ENCODE measurements at regions not wholly inside any gene's neighbourhood (a gene's known extent, or its start where the extent isn't known, plus 50 kb on each side); places are given as distances from the start of the nearest gene placed in this dataset.

DNA sequence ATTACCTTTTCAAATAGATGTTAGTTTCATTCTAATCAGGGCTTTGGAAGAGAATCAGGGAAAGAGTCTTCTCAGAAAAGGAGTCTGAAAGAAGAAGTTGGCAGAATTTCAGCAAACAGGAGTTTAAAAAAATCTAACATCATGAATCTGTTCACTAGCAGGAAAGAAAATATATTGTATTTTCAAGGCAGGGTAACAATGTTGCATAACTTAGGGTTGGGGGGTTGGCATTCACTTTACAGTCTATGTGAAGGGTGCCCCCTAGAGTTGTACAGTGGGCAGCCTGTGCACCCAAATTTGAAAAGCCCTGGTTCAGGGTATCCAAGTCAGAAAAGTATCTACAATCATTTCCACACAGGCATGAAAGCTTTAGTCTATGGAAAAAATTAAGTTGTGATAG is 348.4 kb upstream of the SLC30A5 start:
- TF ChIP-seq, protein P1, sequence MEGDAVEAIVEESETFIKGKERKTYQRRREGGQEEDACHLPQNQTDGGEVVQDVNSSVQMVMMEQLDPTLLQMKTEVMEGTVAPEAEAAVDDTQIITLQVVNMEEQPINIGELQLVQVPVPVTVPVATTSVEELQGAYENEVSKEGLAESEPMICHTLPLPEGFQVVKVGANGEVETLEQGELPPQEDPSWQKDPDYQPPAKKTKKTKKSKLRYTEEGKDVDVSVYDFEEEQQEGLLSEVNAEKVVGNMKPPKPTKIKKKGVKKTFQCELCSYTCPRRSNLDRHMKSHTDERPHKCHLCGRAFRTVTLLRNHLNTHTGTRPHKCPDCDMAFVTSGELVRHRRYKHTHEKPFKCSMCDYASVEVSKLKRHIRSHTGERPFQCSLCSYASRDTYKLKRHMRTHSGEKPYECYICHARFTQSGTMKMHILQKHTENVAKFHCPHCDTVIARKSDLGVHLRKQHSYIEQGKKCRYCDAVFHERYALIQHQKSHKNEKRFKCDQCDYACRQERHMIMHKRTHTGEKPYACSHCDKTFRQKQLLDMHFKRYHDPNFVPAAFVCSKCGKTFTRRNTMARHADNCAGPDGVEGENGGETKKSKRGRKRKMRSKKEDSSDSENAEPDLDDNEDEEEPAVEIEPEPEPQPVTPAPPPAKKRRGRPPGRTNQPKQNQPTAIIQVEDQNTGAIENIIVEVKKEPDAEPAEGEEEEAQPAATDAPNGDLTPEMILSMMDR (IDR thresholded peaks at IDR 0.05): no peak; the same call in 1 of the 2 replicates
- TF ChIP-seq ZFX (IDR thresholded peaks at IDR 0.05; ENCODE audit: borderline replicate concordance): no peak
